ENCODE measurements at regions not wholly inside any gene's neighbourhood (a gene's known extent, or its start where the extent isn't known, plus 50 kb on each side); places are given as distances from the start of the nearest gene placed in this dataset.

DNA sequence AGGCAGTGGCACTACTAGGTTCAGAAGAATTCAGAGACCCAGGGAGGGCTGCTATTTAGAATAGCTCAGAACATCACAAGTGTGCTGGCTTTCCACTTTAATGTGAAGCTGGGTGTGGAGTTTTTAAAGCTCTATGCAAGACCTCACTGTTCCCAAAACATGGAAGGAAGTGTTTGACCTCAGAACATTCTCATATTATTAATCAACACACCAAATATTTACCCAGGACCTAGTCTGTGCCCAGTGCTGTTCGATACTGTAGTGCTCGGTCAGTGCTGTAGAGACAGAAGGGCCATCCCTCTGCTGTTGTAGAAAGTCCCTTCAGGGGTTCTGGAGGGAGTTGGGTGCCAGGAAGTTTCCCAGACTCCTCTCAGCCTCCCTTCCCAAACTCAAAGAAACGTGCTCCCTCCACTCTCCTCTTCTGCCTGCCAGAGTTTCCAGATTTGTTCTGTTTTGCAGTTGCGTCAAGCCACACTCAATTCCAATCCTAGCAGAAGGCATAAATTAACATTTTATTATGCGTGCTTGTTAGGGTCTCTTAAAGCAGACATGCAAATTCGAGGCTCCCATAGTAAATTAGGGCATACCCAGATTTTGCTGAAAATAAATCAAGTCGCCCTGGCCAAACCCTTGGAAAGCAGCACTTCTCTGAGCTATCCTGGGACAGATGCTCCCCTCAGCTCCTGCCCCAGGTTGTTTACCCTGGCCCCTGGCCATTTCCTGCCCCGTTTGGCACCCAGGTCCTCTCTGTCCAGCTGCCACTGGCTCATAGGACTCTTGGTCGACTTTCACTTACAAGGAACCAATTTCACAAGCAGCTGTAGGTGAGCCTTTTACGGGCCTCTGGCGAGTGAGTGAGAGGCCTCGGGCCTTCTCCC lies 248.6 kb downstream of the HIVEP2 start:
- TF ChIP-seq, protein P1, sequence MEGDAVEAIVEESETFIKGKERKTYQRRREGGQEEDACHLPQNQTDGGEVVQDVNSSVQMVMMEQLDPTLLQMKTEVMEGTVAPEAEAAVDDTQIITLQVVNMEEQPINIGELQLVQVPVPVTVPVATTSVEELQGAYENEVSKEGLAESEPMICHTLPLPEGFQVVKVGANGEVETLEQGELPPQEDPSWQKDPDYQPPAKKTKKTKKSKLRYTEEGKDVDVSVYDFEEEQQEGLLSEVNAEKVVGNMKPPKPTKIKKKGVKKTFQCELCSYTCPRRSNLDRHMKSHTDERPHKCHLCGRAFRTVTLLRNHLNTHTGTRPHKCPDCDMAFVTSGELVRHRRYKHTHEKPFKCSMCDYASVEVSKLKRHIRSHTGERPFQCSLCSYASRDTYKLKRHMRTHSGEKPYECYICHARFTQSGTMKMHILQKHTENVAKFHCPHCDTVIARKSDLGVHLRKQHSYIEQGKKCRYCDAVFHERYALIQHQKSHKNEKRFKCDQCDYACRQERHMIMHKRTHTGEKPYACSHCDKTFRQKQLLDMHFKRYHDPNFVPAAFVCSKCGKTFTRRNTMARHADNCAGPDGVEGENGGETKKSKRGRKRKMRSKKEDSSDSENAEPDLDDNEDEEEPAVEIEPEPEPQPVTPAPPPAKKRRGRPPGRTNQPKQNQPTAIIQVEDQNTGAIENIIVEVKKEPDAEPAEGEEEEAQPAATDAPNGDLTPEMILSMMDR (conservative IDR thresholded peaks at IDR 0.05) = no peak
- H3K27ac ChIP-seq = peak overlapping the region; percentile 85

DNA sequence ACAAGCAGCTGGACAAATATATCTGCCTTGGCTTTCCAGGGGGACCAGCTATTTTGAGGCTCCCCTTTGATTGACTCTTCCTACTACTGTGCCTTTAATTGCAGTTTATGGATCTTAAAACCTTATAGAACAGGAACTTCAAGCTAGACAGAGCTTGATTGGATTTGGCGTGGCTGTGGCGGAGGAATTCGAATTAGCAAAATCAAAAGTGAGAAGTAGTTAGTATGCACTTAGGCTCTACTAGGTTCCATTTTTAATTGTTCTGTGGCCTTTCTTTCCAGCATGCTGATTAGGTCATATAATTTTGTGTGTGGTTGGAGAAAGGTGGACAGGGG lies 248.0 kb downstream of the HIVEP2 start:
- peak overlapping the region; percentile 85 for H3K27ac ChIP-seq
- TF ChIP-seq, protein P1 (conservative IDR thresholded peaks at IDR 0.05) = no peak

DNA sequence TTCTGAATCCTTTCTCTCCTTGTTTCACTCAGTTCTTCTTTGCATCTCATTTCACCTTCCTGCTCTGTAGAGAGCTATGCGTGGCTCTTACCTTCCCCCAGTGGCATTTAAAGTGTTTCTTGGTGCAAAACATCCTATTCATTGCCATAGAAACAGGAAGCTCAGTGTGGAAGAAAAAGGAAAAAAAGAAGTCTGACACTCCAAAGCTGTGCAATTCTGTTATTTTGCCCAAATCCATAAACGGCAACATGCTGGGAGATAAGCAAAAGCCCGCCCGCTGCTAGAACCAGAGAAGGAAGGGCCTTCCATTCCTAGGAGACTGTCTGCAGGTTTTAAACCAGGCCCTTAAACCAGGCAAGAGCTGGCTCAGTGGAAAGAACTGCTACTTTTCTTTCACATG lies 247.1 kb downstream of the HIVEP2 start:
- TF ChIP-seq, protein P1 (conservative IDR thresholded peaks at IDR 0.05) = no peak
- peak overlapping the region; percentile 85 for H3K27ac ChIP-seq

DNA sequence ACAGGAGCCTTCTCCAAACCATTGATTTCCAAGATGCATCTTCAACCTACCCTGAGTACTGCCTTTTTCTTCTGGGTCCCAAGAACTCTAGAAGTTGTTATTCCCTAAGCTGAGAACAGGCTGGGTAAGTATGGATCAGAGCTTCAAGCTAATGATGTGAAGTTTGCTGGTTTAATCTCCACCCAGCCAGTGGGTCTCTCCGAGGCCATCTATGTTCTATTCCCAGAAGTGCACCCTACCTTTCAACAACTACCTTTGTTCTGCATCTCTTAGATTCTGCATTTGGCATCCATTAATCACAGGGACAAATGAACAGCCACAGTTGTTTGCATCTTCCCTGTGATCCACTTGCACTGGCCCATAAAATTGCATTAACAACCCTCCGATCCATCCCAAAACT lies 246.2 kb downstream of the HIVEP2 start:
- H3K27ac ChIP-seq = no peak overlapping the region
- TF ChIP-seq, protein P1 (conservative IDR thresholded peaks at IDR 0.05) = peak; percentile 23; the same call in 1 of the 2 replicates

DNA sequence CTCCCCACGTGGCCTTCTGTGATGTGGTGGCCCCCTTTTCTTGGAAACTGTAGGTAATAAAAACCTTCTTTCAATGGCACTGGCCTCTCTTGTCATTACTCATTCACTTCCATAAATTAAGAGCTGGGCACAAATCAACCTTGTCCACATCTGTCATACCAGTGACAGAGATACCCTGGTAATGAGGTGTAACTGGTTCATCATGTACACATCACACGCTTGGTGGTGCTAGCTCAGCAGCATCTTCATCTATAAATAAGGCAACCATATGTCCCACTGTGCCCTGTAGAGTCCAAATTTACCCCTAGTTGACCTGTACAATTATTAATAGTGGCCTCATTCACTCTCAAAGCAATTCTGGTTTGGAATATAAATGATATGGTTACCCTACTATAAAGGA lies 245.6 kb downstream of the HIVEP2 start:
- no peak overlapping the region for H3K27ac ChIP-seq
- TF ChIP-seq, protein P1 (conservative IDR thresholded peaks at IDR 0.05) = no peak

DNA sequence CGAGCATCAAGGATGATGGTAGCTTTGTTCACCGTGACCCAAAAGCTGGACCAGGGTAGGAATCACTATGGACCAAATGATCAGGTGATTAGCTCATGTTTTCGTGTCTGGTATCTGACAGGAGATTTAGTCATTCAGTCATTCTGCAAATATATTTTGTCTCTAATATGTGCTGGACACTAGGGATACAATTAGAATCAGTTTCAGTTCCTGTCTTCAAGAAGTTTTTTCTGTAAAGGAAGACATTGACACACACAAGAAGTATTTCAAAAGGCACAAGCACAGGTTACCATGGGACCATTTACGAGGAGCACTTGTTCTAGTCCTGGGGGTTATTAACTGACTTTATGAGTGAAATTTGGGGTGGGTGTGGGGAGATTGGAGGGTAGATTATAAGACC lies 244.9 kb downstream of the HIVEP2 start:
- TF ChIP-seq, protein P1 (conservative IDR thresholded peaks at IDR 0.05) = no peak
- H3K27ac ChIP-seq = no peak overlapping the region

DNA sequence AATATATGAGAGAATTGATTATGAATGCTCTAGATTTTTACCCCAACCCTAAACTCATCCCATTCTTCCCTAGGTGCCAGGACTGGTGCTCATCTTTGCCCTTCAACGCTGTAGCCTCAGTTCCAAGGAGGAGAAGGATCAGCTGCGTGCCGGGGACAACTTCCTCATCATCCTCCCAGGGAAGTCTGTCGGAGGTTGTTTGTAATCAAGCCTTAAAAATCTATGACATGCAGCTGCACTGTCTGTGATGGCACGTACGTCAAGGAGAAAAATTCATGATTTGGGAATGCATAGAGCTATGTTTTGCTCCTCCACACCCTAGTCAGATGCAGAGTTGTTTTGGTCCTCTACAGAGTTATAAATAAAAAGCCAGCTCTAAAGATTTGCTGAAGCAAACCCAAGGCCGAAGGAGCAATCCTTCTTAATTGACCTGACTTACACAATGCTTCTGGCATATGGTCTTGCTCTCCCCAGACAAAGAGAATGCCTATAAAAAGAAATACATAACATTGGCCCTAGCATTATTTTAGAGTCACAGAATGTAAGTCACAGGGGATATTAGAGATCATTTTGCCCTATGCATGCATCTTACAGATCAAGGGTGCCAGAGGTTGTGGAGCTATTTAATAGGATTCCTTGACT lies 244.2 kb downstream of the HIVEP2 start:
- TF ChIP-seq, protein P1 (conservative IDR thresholded peaks at IDR 0.05) = no peak
- no peak overlapping the region for H3K27ac ChIP-seq
